Chondrocyte (in vitro differentiated cells): ENCODE measurements at regions not wholly inside any gene's neighbourhood (a gene's known extent, or its start where the extent isn't known, plus 50 kb on each side); places are given as distances from the start of the nearest gene placed in this dataset.

Source experiments
- DNase-seq: peaks from one replicate; pipeline ENCODE4 v3.0.0; 2021; ENCODE audit warnings: mixed read lengths, low spot score
- H3K27ac Mint-ChIP-seq: one replicate; pipeline ENCODE4 v1.8.0; 2021; ENCODE audit warnings: mild to moderate bottlenecking, moderate library complexity, mixed read lengths; ENCODE audit not compliant: unreplicated experiment
- H3K27me3 Mint-ChIP-seq: 2 replicates; pipeline ENCODE4 v1.8.0; 2021; ENCODE audit warnings: low read depth, mixed read lengths
- H3K36me3 Mint-ChIP-seq: 2 replicates; pipeline ENCODE4 v1.8.0; 2021; ENCODE audit warnings: low read depth, mixed read lengths
- H3K4me1 Mint-ChIP-seq: 2 replicates; pipeline ENCODE4 v1.8.0; 2021; ENCODE audit warnings: low read depth, mild to moderate bottlenecking, mixed read lengths
- H3K4me3 Mint-ChIP-seq: one replicate; pipeline ENCODE4 v1.8.0; 2021; ENCODE audit warnings: mild to moderate bottlenecking, moderate library complexity, mixed read lengths; ENCODE audit not compliant: unreplicated experiment
- H3K9me3 Mint-ChIP-seq: 2 replicates; pipeline ENCODE4 v1.8.0; 2021; ENCODE audit warnings: low read depth, mixed read lengths
- TF ChIP-seq, protein P1 (sequence below): fragments of 200-600 bp; sonication (generic); IDR thresholded peaks from 2 replicates; pipeline ENCODE4 v1.5.0; 2021; ENCODE audit warnings: antibody characterized with exemption, mild to moderate bottlenecking, moderate library complexity

DNA sequence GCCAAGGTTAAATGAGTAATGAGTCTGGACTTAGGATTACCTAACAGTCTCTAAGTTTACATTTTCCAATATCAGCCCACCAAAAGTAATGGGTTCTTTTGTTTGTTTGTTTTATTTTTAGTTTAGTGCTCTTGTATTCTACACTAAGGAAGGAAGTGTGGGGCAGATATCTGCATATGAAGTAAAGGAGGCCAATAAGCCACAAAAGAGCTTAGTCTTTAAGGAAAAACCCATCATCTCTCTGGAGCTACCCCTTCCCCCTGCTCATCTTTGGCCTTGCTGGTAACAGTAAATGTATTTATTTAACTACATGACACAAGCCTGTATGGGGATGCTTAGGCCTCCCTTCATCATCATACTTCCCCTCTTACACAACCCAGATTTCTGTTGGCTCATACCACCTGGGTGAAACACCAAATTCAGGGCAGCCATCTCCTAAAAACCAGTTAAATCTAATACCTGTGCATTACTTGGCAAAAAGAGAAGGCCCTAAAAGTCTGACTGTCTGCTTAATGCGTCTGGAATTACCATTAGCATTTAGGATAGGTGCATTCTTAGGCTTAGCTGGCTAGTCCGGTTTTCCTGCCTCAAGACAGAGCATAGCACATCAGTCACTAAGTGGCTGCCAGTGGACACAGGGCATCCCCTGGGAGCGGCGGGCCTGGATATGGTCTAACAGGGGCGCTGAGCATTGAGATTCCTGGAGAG is 96.8 kb upstream of the ADGRL2 start:
- peak overlapping the region; percentile 92 for H3K27ac Mint-ChIP-seq
- DNase-seq, result no peak
- peaks cover 52% of the 10 kb centered on the region for H3K4me1 Mint-ChIP-seq
- TF ChIP-seq, protein P1, sequence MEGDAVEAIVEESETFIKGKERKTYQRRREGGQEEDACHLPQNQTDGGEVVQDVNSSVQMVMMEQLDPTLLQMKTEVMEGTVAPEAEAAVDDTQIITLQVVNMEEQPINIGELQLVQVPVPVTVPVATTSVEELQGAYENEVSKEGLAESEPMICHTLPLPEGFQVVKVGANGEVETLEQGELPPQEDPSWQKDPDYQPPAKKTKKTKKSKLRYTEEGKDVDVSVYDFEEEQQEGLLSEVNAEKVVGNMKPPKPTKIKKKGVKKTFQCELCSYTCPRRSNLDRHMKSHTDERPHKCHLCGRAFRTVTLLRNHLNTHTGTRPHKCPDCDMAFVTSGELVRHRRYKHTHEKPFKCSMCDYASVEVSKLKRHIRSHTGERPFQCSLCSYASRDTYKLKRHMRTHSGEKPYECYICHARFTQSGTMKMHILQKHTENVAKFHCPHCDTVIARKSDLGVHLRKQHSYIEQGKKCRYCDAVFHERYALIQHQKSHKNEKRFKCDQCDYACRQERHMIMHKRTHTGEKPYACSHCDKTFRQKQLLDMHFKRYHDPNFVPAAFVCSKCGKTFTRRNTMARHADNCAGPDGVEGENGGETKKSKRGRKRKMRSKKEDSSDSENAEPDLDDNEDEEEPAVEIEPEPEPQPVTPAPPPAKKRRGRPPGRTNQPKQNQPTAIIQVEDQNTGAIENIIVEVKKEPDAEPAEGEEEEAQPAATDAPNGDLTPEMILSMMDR, result no peak
- no peaks in the 10 kb centered on the region for H3K9me3 Mint-ChIP-seq
- H3K27me3 Mint-ChIP-seq, result no peaks in the 10 kb centered on the region
- H3K36me3 Mint-ChIP-seq, result no peaks in the 10 kb centered on the region
- H3K4me3 Mint-ChIP-seq, result no peak overlapping the region

DNA sequence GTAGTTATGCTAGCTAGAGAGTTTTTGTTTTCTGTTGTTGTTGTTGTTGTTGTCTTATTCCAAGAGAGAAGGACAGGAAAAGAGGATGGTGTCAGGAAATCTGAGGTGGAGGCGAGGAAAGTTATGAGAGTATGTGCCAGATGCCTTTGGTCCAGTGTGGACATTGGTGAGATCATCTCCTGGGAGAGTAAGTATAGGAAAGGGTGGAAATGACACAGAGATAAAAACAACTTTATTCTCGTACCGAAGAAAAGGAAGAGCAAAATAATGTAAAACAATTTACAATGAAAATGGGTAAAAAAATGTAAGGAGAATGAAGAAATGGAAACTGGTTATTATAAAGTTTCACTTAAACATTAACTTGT is 97.4 kb upstream of the ADGRL2 start:
- TF ChIP-seq, protein P1, result no peak
- DNase-seq, result no peak
- Mint-ChIP-seq H3K9me3 (no peaks in the 10 kb centered on the region), H3K4me1 (peaks cover 52% of the 10 kb centered on the region), H3K36me3 (no peaks in the 10 kb centered on the region), H3K4me3 (peak overlapping the region; percentile 1), H3K27me3 (no peaks in the 10 kb centered on the region), H3K27ac (peak overlapping the region; percentile 92)

DNA sequence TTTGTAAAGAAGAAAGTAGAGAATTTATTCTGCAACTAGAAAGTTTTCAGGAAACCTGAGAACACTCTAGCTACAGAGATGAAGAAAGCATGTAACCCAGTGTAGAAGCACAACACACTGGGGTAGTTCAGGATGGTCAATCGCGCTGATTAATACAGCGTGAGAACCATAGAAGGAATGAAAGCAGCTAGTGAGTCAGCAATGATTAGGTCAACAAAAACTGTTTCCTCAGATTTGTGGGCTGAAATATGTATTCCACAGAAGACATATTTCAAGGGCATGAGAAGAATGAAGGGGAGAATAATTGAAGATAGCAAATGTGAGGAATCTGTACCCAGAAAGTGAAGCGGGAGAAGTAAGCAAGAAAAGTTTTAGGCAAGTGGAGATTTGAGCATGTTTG is 97.8 kb upstream of the ADGRL2 start:
- no peak for DNase-seq
- TF ChIP-seq, protein P1, result no peak
- Mint-ChIP-seq H3K36me3 (no peaks in the 10 kb centered on the region), H3K4me1 (peaks cover 53% of the 10 kb centered on the region), H3K27me3 (no peaks in the 10 kb centered on the region), H3K9me3 (no peaks in the 10 kb centered on the region), H3K4me3 (peak overlapping the region; percentile 1), H3K27ac (peak overlapping the region; percentile 92)

DNA sequence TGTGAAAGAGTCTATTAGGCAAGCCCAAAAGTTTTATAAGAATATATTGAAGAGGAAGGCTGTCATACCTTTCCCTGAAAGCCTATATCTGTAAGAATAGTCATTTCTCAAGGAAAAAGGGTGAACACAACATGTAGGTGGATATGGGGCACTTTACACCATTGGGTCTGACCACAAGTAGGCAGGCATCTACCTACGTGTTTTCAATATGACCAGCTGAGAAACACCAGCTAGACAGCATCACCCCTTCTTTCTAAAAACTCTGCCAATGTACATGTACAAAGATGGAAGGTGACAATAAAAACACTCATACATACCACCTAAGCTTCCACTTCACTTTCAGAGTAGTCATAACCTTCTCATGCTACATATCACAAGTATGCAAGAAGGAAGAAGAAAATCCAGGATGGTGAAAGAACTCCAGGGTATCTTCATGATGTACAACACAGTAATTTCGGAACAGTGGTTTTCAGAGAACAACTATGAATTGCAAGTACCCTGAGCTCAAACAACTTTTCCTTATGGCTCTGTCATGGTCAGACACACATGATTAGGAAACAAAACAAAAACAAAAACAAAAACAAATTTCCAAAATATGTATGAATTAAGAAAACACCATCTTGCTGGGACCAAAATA is 98.5 kb upstream of the ADGRL2 start:
- H3K9me3 Mint-ChIP-seq, result no peaks in the 10 kb centered on the region
- no peak for DNase-seq
- no peaks in the 10 kb centered on the region for H3K36me3 Mint-ChIP-seq
- peak overlapping the region; percentile 92 for H3K27ac Mint-ChIP-seq
- no peak overlapping the region for H3K4me3 Mint-ChIP-seq
- H3K27me3 Mint-ChIP-seq, result no peaks in the 10 kb centered on the region
- H3K4me1 Mint-ChIP-seq, result peaks cover 55% of the 10 kb centered on the region
- TF ChIP-seq, protein P1, result no peak

DNA sequence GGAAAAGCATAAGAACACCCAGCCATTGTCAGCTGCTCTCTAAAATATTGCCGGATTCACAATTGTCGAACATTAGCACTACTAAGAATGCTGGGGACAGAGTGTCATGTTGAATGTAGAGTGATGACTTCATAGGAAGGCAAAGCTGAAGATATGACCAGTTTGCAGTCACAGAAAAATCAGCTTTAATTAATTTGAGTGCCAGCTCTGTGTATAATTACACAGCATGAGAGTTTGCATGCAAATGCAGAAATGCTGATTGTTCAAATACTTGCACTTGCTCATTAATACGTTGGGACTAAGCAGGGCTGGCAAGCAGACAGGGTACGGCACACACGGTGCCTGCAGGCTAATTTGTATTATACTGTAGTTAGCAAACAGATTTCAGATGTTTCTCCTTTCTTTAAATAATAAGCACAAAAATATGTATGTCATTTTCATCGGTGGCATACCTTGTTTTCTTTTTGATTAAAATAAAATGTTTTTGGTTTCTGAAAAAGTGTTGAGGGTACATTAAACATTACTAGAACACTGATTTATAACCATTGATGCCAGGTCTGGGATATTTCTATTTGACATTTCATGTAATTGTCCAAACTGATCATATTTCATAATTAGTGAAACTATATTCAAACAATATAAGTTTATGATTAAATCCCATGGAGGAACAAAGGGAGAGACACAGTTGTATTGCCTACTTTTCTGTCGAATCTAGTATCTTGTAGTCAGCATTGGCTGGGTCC is 99.8 kb upstream of the ADGRL2 start:
- H3K27me3 Mint-ChIP-seq, result no peaks in the 10 kb centered on the region
- TF ChIP-seq, protein P1, result no peak
- DNase-seq, result no peak
- H3K9me3 Mint-ChIP-seq, result no peaks in the 10 kb centered on the region
- no peak overlapping the region for H3K27ac Mint-ChIP-seq
- no peaks in the 10 kb centered on the region for H3K36me3 Mint-ChIP-seq
- peaks cover 49% of the 10 kb centered on the region for H3K4me1 Mint-ChIP-seq
- no peak overlapping the region for H3K4me3 Mint-ChIP-seq
